Esophagus squamous epithelium (tissue), 5 donors: ENCODE measurements at regions not wholly inside any gene's neighbourhood (a gene's known extent, or its start where the extent isn't known, plus 50 kb on each side); places are given as distances from the start of the nearest gene placed in this dataset.

Experiments
- DNase-seq: peaks from one replicate; lab custom pipeline; 2025; lab: John Stamatoyannopoulos, UW
- H3K27ac ChIP-seq, 4 donors: fragments of 200-600 bp; sonication (generic); one replicate each; pipeline ENCODE4 v1.5.1; 2016 to 2019; ENCODE audit warnings: mild to moderate bottlenecking in 1 of 4
- H3K27me3 ChIP-seq, 4 donors: fragments of 200-600 bp; sonication (generic); 1 replicate in 3 of 4; 2 replicates in 1 of 4; pipeline versions ENCODE4 v1.5.1 to v1.6.0; 2017 to 2021; ENCODE audit warnings: antibody characterized with exemption in 1 of 4
- H3K36me3 ChIP-seq, 3 donors: fragments of 200-600 bp; sonication (generic); one replicate each; pipeline ENCODE4 v1.5.1; 2016 to 2019
- H3K4me1 ChIP-seq, 3 donors: fragments of 200-600 bp; sonication (generic); one replicate each; pipeline ENCODE4 v1.5.1; 2017 to 2019
- H3K4me3 ChIP-seq, 4 donors: fragments of 200-600 bp; sonication (generic); 1 replicate in 3 of 4; 2 replicates in 1 of 4; pipeline ENCODE4 v1.5.1; 2016 to 2019; ENCODE audit warnings: mild to moderate bottlenecking in 2 of 4, moderate library complexity in 1 of 4
- H3K9me3 ChIP-seq, 3 donors: fragments of 200-600 bp; sonication (generic); one replicate each; pipeline ENCODE4 v1.5.1; 2016 to 2019
- POLR2A ChIP-seq, 4 donors: fragments of 450-650 bp; IDR thresholded peaks; one replicate each; pipeline ENCODE4 v1.6.1; 2017; ENCODE audit warnings: antibody characterized with exemption in 4 of 4, mild to moderate bottlenecking in 4 of 4, moderate library complexity in 3 of 4
- WGBS, 2 donors: methylation state at CpG; one replicate each; pipeline ENCODE4 v1.1.5; 2018; 5-methylcytosine and 5-hydroxymethylcytosine counted together
- intact Hi-C: fragments of 100-400 bp; cut with DNase I; formaldehyde crosslinking; loops from one replicate; pipeline ENCODE4 v1.15.0; 2022
- TF ChIP-seq, protein P1 (sequence below), 6 experiments: fragments of 450-650 bp in 4 of 6; fragments of 200-600 bp in 2 of 6; sonication (generic) in 2 of 6; IDR thresholded peaks; one replicate each; pipeline ENCODE4 v1.5.1; 2016 to 2019; ENCODE audit warnings: antibody characterized with exemption in 6 of 6, mild to moderate bottlenecking in 4 of 6, moderate library complexity in 4 of 6
- donor health status: DM: yes; HTN: yes; CAD: no.

GRCh38 chr9:85408494-85408893, 333.3 kb downstream of the AGTPBP1 start:
- H3K9me3 ChIP-seq, result no peaks in the 10 kb centered on the region
- no peaks in the 10 kb centered on the region for H3K27me3 ChIP-seq
- intact Hi-C loops, result no loop called here
- no peaks in the 10 kb centered on the region for H3K36me3 ChIP-seq
- H3K27ac ChIP-seq, result no peak overlapping the region
- no peak for DNase-seq
- no peak for TF ChIP-seq POLR2A (IDR thresholded peaks at IDR 0.05)
- TF ChIP-seq, protein P1, sequence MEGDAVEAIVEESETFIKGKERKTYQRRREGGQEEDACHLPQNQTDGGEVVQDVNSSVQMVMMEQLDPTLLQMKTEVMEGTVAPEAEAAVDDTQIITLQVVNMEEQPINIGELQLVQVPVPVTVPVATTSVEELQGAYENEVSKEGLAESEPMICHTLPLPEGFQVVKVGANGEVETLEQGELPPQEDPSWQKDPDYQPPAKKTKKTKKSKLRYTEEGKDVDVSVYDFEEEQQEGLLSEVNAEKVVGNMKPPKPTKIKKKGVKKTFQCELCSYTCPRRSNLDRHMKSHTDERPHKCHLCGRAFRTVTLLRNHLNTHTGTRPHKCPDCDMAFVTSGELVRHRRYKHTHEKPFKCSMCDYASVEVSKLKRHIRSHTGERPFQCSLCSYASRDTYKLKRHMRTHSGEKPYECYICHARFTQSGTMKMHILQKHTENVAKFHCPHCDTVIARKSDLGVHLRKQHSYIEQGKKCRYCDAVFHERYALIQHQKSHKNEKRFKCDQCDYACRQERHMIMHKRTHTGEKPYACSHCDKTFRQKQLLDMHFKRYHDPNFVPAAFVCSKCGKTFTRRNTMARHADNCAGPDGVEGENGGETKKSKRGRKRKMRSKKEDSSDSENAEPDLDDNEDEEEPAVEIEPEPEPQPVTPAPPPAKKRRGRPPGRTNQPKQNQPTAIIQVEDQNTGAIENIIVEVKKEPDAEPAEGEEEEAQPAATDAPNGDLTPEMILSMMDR (IDR thresholded peaks at IDR 0.05), result no peak
- H3K4me3 ChIP-seq, result no peak overlapping the region
- H3K4me1 ChIP-seq, result no peaks in the 10 kb centered on the region
- WGBS, 2 donors, result 61 to 66% methylated on average over 3 to 5 of the region's 5 CpGs

- intact Hi-C loops, result no loop called here
- H3K36me3 ChIP-seq, result no peaks in the 10 kb centered on the region
- H3K4me3 ChIP-seq, result no peak overlapping the region
- H3K27me3 ChIP-seq, result no peaks in the 10 kb centered on the region
- TF ChIP-seq, protein P1 (IDR thresholded peaks at IDR 0.05), result no peak
- DNase-seq, result no peak
- no peaks in the 10 kb centered on the region for H3K9me3 ChIP-seq
- H3K4me1 ChIP-seq, result no peaks in the 10 kb centered on the region
- H3K27ac ChIP-seq, result no peak overlapping the region
- WGBS, 2 donors, result 70 to 75% methylated on average over 6 of the region's 6 CpGs
These were observed 336.2 kb downstream of the AGTPBP1 start for GRCh38 chr9:85405566-85405950.

GRCh38 chr9:85404911-85405565, 336.7 kb downstream of the AGTPBP1 start:
- Histone ChIP-seq H3K27ac (no peak overlapping the region), H3K36me3 (no peaks in the 10 kb centered on the region), H3K27me3 (no peaks in the 10 kb centered on the region), H3K4me3 (no peak overlapping the region), H3K9me3 (no peaks in the 10 kb centered on the region), H3K4me1 (no peaks in the 10 kb centered on the region)
- no peak for DNase-seq
- TF ChIP-seq, protein P1 (IDR thresholded peaks at IDR 0.05), result no peak
- no peak for TF ChIP-seq POLR2A (IDR thresholded peaks at IDR 0.05)
- intact Hi-C loops, result no loop called here
- WGBS, 2 donors, result 66 to 89% methylated on average over 3 of the region's 3 CpGs

GRCh38 chr9:85402551-85402950, 339.2 kb downstream of the AGTPBP1 start:
- 70 to 73% methylated on average over 5 of the region's 5 CpGs for WGBS, 2 donors
- DNase-seq, result no peak
- no peaks in the 10 kb centered on the region for H3K27me3 ChIP-seq
- H3K36me3 ChIP-seq, result no peaks in the 10 kb centered on the region
- H3K4me3 ChIP-seq, result no peak overlapping the region
- intact Hi-C loops, result no loop called here
- H3K27ac ChIP-seq, result no peak overlapping the region
- H3K9me3 ChIP-seq, result no peaks in the 10 kb centered on the region
- H3K4me1 ChIP-seq, result no peaks in the 10 kb centered on the region
- no peak for TF ChIP-seq POLR2A (IDR thresholded peaks at IDR 0.05)
- TF ChIP-seq, protein P1 (IDR thresholded peaks at IDR 0.05), result no peak

- intact Hi-C loops, result no loop called here
- no peaks in the 10 kb centered on the region for H3K4me1 ChIP-seq
- no peaks in the 10 kb centered on the region for H3K27me3 ChIP-seq
- TF ChIP-seq, protein P1 (IDR thresholded peaks at IDR 0.05), result no peak
- TF ChIP-seq POLR2A (IDR thresholded peaks at IDR 0.05), result no peak
- 63 to 73% methylated on average over 1 of the region's 1 CpG for WGBS, 2 donors
- H3K27ac ChIP-seq, result no peak overlapping the region
- H3K4me3 ChIP-seq, result no peak overlapping the region
- no peaks in the 10 kb centered on the region for H3K36me3 ChIP-seq
- no peak for DNase-seq
- no peaks in the 10 kb centered on the region for H3K9me3 ChIP-seq
These were observed 339.8 kb downstream of the AGTPBP1 start for GRCh38 chr9:85401998-85402397.
